Fibroblast of mammary gland (primary cell): ENCODE measurements at regions not wholly inside any gene's neighbourhood (a gene's known extent, or its start where the extent isn't known, plus 50 kb on each side); places are given as distances from the start of the nearest gene placed in this dataset.

ENCODE experiments used
- DNase-seq: peaks from one replicate; pipeline ENCODE4 v3.0.0-alpha.2; 2010; ENCODE audit warnings: low read depth
- H3K4me3 ChIP-seq: 2 replicates; pipeline ENCODE4 v1.5.1; 2011; ENCODE audit warnings: low read depth, mild to moderate bottlenecking, low read length, moderate library complexity; ENCODE audit not compliant: control insufficient read depth
- CTCF ChIP-seq: conservative IDR thresholded peaks from 2 replicates; pipeline ENCODE4 v1.5.1; 2011; ENCODE audit warnings: low read depth, low read length, inconsistent platforms; ENCODE audit not compliant: control insufficient read depth, insufficient read depth

- no peak for DNase-seq
- TF ChIP-seq CTCF, result no peak
- no peak overlapping the region for H3K4me3 ChIP-seq
These were observed 198.5 kb upstream of the SLC24A3 start for GRCh38 chr20:19013907-19014306.

GRCh38 chr20:19015351-19016139 lies 196.9 kb upstream of the SLC24A3 start:
- DNase-seq, result no peak
- no peak overlapping the region for H3K4me3 ChIP-seq
- no peak for TF ChIP-seq CTCF

GRCh38 chr20:19016140-19016497 lies 196.3 kb upstream of the SLC24A3 start:
- no peak overlapping the region for H3K4me3 ChIP-seq
- DNase-seq, result no peak
- no peak for TF ChIP-seq CTCF

GRCh38 chr20:19017104-19017690 lies 195.2 kb upstream of the SLC24A3 start:
- no peak overlapping the region for H3K4me3 ChIP-seq
- no peak for TF ChIP-seq CTCF
- no peak for DNase-seq

- no peak for TF ChIP-seq CTCF
- no peak overlapping the region for H3K4me3 ChIP-seq
- no peak for DNase-seq
These were observed 193.6 kb upstream of the SLC24A3 start for GRCh38 chr20:19018881-19019280.

- no peak overlapping the region for H3K4me3 ChIP-seq
- DNase-seq, result no peak
- no peak for TF ChIP-seq CTCF
These were observed 192.6 kb upstream of the SLC24A3 start for GRCh38 chr20:19019734-19020364.
